RWPE2 (cell line): ENCODE measurements at regions not wholly inside any gene's neighbourhood (a gene's known extent, or its start where the extent isn't known, plus 50 kb on each side); places are given as distances from the start of the nearest gene placed in this dataset.

Experiments
- ATAC-seq: fragments of 200-7000 bp; cut with Tn5 transposase; 3 replicates; pipeline ENCODE4 v1.9.1; 2021; ENCODE audit warnings: low read depth
- DNase-seq: peaks from one replicate; pipeline ENCODE4 v3.0.0-alpha.2; 2020; ENCODE audit warnings: low spot score
- H3K27ac ChIP-seq: fragments of 450-650 bp; 2 replicates; pipeline ENCODE4 v1.5.1; 2017; ENCODE audit warnings: mild to moderate bottlenecking; ENCODE audit not compliant: poor library complexity, severe bottlenecking
- H3K27me3 ChIP-seq: fragments of 250-450 bp; sonication (Bioruptor Pico); 2 replicates; pipeline ENCODE4 v1.5.1; 2021; ENCODE audit warnings: mild to moderate bottlenecking, moderate library complexity; ENCODE audit not compliant: insufficient read depth, poor library complexity, severe bottlenecking
- H3K36me3 ChIP-seq: fragments of 250-450 bp; sonication (Bioruptor Pico); 2 replicates; pipeline ENCODE4 v1.5.1; 2020; ENCODE audit warnings: low read depth, mild to moderate bottlenecking, moderate library complexity
- H3K4me1 ChIP-seq: fragments of 250-450 bp; sonication (Bioruptor Pico); 2 replicates; pipeline ENCODE4 v1.5.1; 2021; ENCODE audit warnings: mild to moderate bottlenecking, moderate library complexity; ENCODE audit not compliant: insufficient read depth, poor library complexity, severe bottlenecking
- H3K4me3 ChIP-seq: fragments of 250-450 bp; sonication (Bioruptor Pico); 2 replicates; pipeline ENCODE4 v1.5.1; 2021; ENCODE audit warnings: mild to moderate bottlenecking, moderate library complexity; ENCODE audit not compliant: severe bottlenecking
- H3K9me3 ChIP-seq: fragments of 250-450 bp; sonication (Bioruptor Pico); 2 replicates; pipeline ENCODE4 v1.5.1; 2021; ENCODE audit warnings: mild to moderate bottlenecking, moderate library complexity; ENCODE audit not compliant: severe bottlenecking
- CTCF ChIP-seq: fragments of 450-650 bp; IDR thresholded peaks from one replicate; pipeline ENCODE4 v1.5.1; 2017; ENCODE audit warnings: mild to moderate bottlenecking, moderate library complexity; ENCODE audit not compliant: poor library complexity, severe bottlenecking

GRCh38 chr4:123974386-123975149 is 578.0 kb downstream of the SPRY1 start:
- DNase-seq (no peak), ATAC-seq (no peak)
- Histone ChIP-seq H3K27ac (no peak overlapping the region), H3K27me3 (no peaks in the 10 kb centered on the region), H3K9me3 (peaks cover 4% of the 10 kb centered on the region), H3K4me3 (no peak overlapping the region), H3K4me1 (no peaks in the 10 kb centered on the region), H3K36me3 (no peaks in the 10 kb centered on the region; the same call in 1 of the 2 replicates)
- TF ChIP-seq CTCF = no peak

GRCh38 chr4:123976285-123976684 is 579.7 kb downstream of the SPRY1 start:
- TF ChIP-seq CTCF = no peak
- no peak for ATAC-seq
- peaks cover 4% of the 10 kb centered on the region for H3K9me3 ChIP-seq
- no peaks in the 10 kb centered on the region for H3K27me3 ChIP-seq
- H3K4me3 ChIP-seq = no peak overlapping the region
- no peaks in the 10 kb centered on the region for H3K4me1 ChIP-seq
- H3K27ac ChIP-seq = no peak overlapping the region
- no peak for DNase-seq
- no peaks in the 10 kb centered on the region; the same call in 1 of the 2 replicates for H3K36me3 ChIP-seq

GRCh38 chr4:123976819-123977218 is 580.2 kb downstream of the SPRY1 start:
- Histone ChIP-seq H3K36me3 (no peaks in the 10 kb centered on the region; the same call in 1 of the 2 replicates), H3K9me3 (peaks cover 4% of the 10 kb centered on the region), H3K27ac (no peak overlapping the region), H3K4me3 (no peak overlapping the region), H3K4me1 (no peaks in the 10 kb centered on the region), H3K27me3 (no peaks in the 10 kb centered on the region)
- ATAC-seq = no peak
- no peak for TF ChIP-seq CTCF
- no peak for DNase-seq

- Histone ChIP-seq H3K27ac (no peak overlapping the region), H3K4me3 (no peak overlapping the region), H3K9me3 (peaks cover 4% of the 10 kb centered on the region), H3K36me3 (no peaks in the 10 kb centered on the region; the same call in 1 of the 2 replicates), H3K4me1 (no peaks in the 10 kb centered on the region), H3K27me3 (no peaks in the 10 kb centered on the region)
- TF ChIP-seq CTCF = no peak
- ATAC-seq (no peak), DNase-seq (no peak)
Observed at GRCh38 chr4:123977641-123978081, 581.1 kb downstream of the SPRY1 start.

- H3K36me3 ChIP-seq = no peaks in the 10 kb centered on the region; the same call in 1 of the 2 replicates
- H3K4me1 ChIP-seq = no peaks in the 10 kb centered on the region
- peaks cover 4% of the 10 kb centered on the region for H3K9me3 ChIP-seq
- no peak for TF ChIP-seq CTCF
- no peak overlapping the region for H3K27ac ChIP-seq
- no peak overlapping the region for H3K4me3 ChIP-seq
- no peak for ATAC-seq
- DNase-seq = no peak
- H3K27me3 ChIP-seq = no peaks in the 10 kb centered on the region
Observed at GRCh38 chr4:123978637-123979036, 582.0 kb downstream of the SPRY1 start.
